K562 (cell line): ENCODE measurements at regions not wholly inside any gene's neighbourhood (a gene's known extent, or its start where the extent isn't known, plus 50 kb on each side); places are given as distances from the start of the nearest gene placed in this dataset.

Source experiments
- ATAC-seq: fragments of 200-7000 bp; cut with Tn5 transposase; 3 replicates; pipeline ENCODE4 v1.9.1; 2020; ENCODE audit warnings: moderate library complexity
- BruUV-seq: library from RNA; stranded (reverse); fragments of 400-500 nt; replicated peaks from 2 replicates; lab custom pipeline; 2021; lab: Mats Ljungman, UMichigan
- CTCF ChIA-PET: fragments of 300-600 bp; formaldehyde crosslinking; extraction: SDS; loops from one replicate; lab custom pipeline; 2021; ENCODE audit warnings: low intra/inter-chr PET ratio; lab: Yijun Ruan, JAX
- POLR2A ChIA-PET: fragments of 300-600, 350-650 bp; sonication (Branson Sonifier 250); formaldehyde crosslinking; extraction: SDS; loops from one replicate; lab custom pipeline; 2021; ENCODE audit warnings: antibody characterized with exemption, inconsistent platforms; lab: Yijun Ruan, JAX
- DNase-seq, 4 experiments: peaks; one replicate each; pipeline versions ENCODE4 v3.0.0 to v3.0.0-alpha.2; 2011 to 2018; ENCODE audit warnings: low spot score in 3 of 4, mixed read lengths in 3 of 4; ENCODE audit errors: extremely low read depth in 1 of 4
- FAIRE-seq: peaks from 2 replicates; lab custom pipeline; 2011; peaks lifted over from hg19 to GRCh38; lab: Jason Lieb, UNC
- H2AFZ ChIP-seq: 2 replicates; pipeline ENCODE4 v1.6.0; 2011; ENCODE audit warnings: low read depth, low read length, control low read depth, inconsistent platforms
- H3K27ac ChIP-seq: fragments of 200-600 bp; 3 replicates; pipeline ENCODE4 v1.8.0; 2011; ENCODE audit warnings: low read depth, mild to moderate bottlenecking, control low read depth, inconsistent platforms, low read length, moderate library complexity, mixed read lengths; ENCODE audit errors: extremely low read depth
- H3K27me3 ChIP-seq, 2 experiments: fragments of 300-600 bp in 1 of 2; 2 replicates in 1 of 2; 3 replicates in 1 of 2; pipeline versions ENCODE4 v1.6.0 to v1.8.0; 2011; ENCODE audit warnings: inconsistent platforms in 2 of 2, low read length in 2 of 2, mild to moderate bottlenecking in 1 of 2, mixed read lengths in 1 of 2, moderate library complexity in 1 of 2; ENCODE audit not compliant: control insufficient read depth in 2 of 2, insufficient read depth in 2 of 2
- H3K36me3 ChIP-seq: fragments of 300-600 bp; 3 replicates; pipeline ENCODE4 v1.8.0; 2011; ENCODE audit warnings: mild to moderate bottlenecking, low read length, inconsistent platforms; ENCODE audit not compliant: control insufficient read depth, insufficient read depth
- H3K4me1 ChIP-seq, 2 experiments: fragments of 200-600 bp in 1 of 2; replicated peaks in 1 of 2; 2 replicates in 1 of 2; 3 replicates in 1 of 2; pipeline versions ENCODE4 v1.5.1 to v1.8.0; 2011; ENCODE audit warnings: inconsistent platforms in 2 of 2, low read length in 2 of 2, mild to moderate bottlenecking in 1 of 2, mixed read lengths in 1 of 2, moderate library complexity in 1 of 2; ENCODE audit not compliant: control insufficient read depth in 2 of 2, insufficient read depth in 2 of 2
- H3K4me2 ChIP-seq: 2 replicates; pipeline ENCODE4 v1.6.1; 2011; ENCODE audit warnings: low read length, control low read depth, inconsistent platforms, mixed read lengths; ENCODE audit not compliant: insufficient read depth
- H3K4me3 ChIP-seq: fragments of 200-600 bp; sonication (generic), shearing (Covaris generic); 2 replicates; pipeline ENCODE4 v1.5.1; 2016; ENCODE audit warnings: control low read depth, inconsistent platforms
- H3K79me2 ChIP-seq: fragments of 200-600 bp; 3 replicates; pipeline ENCODE4 v1.8.0; 2011; ENCODE audit warnings: low read length, inconsistent platforms; ENCODE audit not compliant: control insufficient read depth, insufficient read depth
- H3K9ac ChIP-seq, 2 experiments: 2 replicates each; pipeline versions ENCODE4 v1.6.0 to v1.6.1; 2011; ENCODE audit warnings: low read depth in 2 of 2, low read length in 2 of 2, control low read depth in 1 of 2, inconsistent platforms in 1 of 2, mild to moderate bottlenecking in 1 of 2, mixed read lengths in 1 of 2; ENCODE audit not compliant: insufficient read depth in 1 of 2
- H3K9me1 ChIP-seq: one replicate; pipeline ENCODE4 v1.6.0; 2011; ENCODE audit warnings: inconsistent platforms, mild to moderate bottlenecking, low read length, moderate library complexity; ENCODE audit not compliant: control insufficient read depth, insufficient read depth
- H3K9me3 ChIP-seq: replicated peaks from 2 replicates; pipeline ENCODE4 v1.5.1; 2011; ENCODE audit warnings: low read depth, low read length, inconsistent platforms; ENCODE audit not compliant: control insufficient read depth, insufficient read depth
- H4K20me1 ChIP-seq: replicated peaks from 2 replicates; pipeline ENCODE4 v1.6.1; 2011; ENCODE audit warnings: low read length, inconsistent platforms, mixed read lengths; ENCODE audit not compliant: control insufficient read depth, insufficient read depth
- ATF3 ChIP-seq, 2 experiments: fragments of 450-650 bp in 1 of 2; sonication (generic) in 1 of 2; formaldehyde crosslinking in 1 of 2; IDR thresholded peaks in 1 of 2; conservative IDR thresholded peaks in 1 of 2; 2 replicates each; pipeline versions ENCODE4 v1.6.1 to v1.8.1; 2016 to 2023; ENCODE audit warnings: mild to moderate bottlenecking in 2 of 2, moderate library complexity in 2 of 2, inconsistent platforms in 1 of 2, missing genetic modification reagents in 1 of 2
- CBFB ChIP-seq: sonication (generic); formaldehyde crosslinking; IDR thresholded peaks from 2 replicates; pipeline ENCODE4 v1.4.0; 2020; ENCODE audit warnings: mild to moderate bottlenecking, missing genetic modification reagents
- CCNT2 ChIP-seq: IDR thresholded peaks from 2 replicates; pipeline ENCODE4 v1.6.1; 2011; ENCODE audit warnings: borderline replicate concordance, low read depth, mild to moderate bottlenecking, moderate library complexity, mixed read lengths, low read length; ENCODE audit not compliant: insufficient read length; ENCODE audit errors: extremely low read depth
- COPS2 ChIP-seq: fragments of 450-650 bp; conservative IDR thresholded peaks from 2 replicates; pipeline ENCODE4 v1.6.1; 2016; ENCODE audit warnings: mild to moderate bottlenecking, moderate library complexity
- ELF4 ChIP-seq: fragments of 450-650 bp; formaldehyde crosslinking; IDR thresholded peaks from 2 replicates; pipeline ENCODE4 v1.4.0; 2022; ENCODE audit warnings: missing genetic modification characterization
- FOXJ3 ChIP-seq: sonication (generic); formaldehyde crosslinking; IDR thresholded peaks from 2 replicates; pipeline ENCODE4 v1.4.0; 2020; ENCODE audit warnings: mild to moderate bottlenecking, missing genetic modification reagents
- FOXK2 ChIP-seq, 2 experiments: fragments of 450-650 bp; IDR thresholded peaks in 1 of 2; conservative IDR thresholded peaks in 1 of 2; 2 replicates each; pipeline ENCODE4 v1.6.1; 2016; ENCODE audit warnings: low read depth in 2 of 2, mild to moderate bottlenecking in 1 of 2
- HOXB6 ChIP-seq: fragments of 250-450 bp; sonication (Bioruptor Pico); IDR thresholded peaks from 2 replicates; pipeline ENCODE4 v1.5.1; 2022; ENCODE audit warnings: mild to moderate bottlenecking, borderline replicate concordance
- JUND ChIP-seq, 2 experiments: IDR thresholded peaks; 2 replicates in 1 of 2; 3 replicates in 1 of 2; pipeline ENCODE4 v1.6.1; 2011; ENCODE audit warnings: borderline replicate concordance in 2 of 2, low read depth in 2 of 2, low read length in 2 of 2, improper control_type of control experiment in 1 of 2, missing biosample characterization in 1 of 2, missing genetic modification characterization in 1 of 2, missing genetic modification reagents in 1 of 2
- KDM5B ChIP-seq: fragments of 200-600 bp; sonication (generic); IDR thresholded peaks from 2 replicates; pipeline ENCODE4 v1.6.1; 2012; ENCODE audit warnings: low read depth, mild to moderate bottlenecking, moderate library complexity, low read length, control low read depth, inconsistent platforms; ENCODE audit not compliant: insufficient replicate concordance
- KHSRP ChIP-seq: fragments of 450-650 bp; IDR thresholded peaks from 2 replicates; pipeline ENCODE4 v1.6.1; 2017
- MTF1 ChIP-seq: fragments of 250-450 bp; sonication (Bioruptor Pico); IDR thresholded peaks from 2 replicates; pipeline ENCODE4 v1.9.0; 2021; ENCODE audit warnings: moderate library complexity, mild to moderate bottlenecking, inconsistent platforms, borderline replicate concordance
- SIN3B ChIP-seq: fragments of 450-650 bp; IDR thresholded peaks from 2 replicates; pipeline ENCODE4 v1.6.1; 2017; ENCODE audit warnings: low read depth, mild to moderate bottlenecking, moderate library complexity
- SNAPC5 ChIP-seq: fragments of 250-450 bp; sonication (Bioruptor Pico); IDR thresholded peaks from 2 replicates; pipeline ENCODE4 v1.8.0; 2021; ENCODE audit warnings: moderate library complexity, mild to moderate bottlenecking, inconsistent platforms
- SP1 ChIP-seq: sonication (generic); formaldehyde crosslinking; IDR thresholded peaks from 2 replicates; pipeline ENCODE4 v1.8.1; 2022; ENCODE audit warnings: mild to moderate bottlenecking, missing genetic modification reagents
- ZNF175 ChIP-seq: fragments of 200-800 bp; sonication (Bioruptor generic); IDR thresholded peaks from 2 replicates; pipeline ENCODE4 v1.6.1; 2016; ENCODE audit warnings: low read depth, mild to moderate bottlenecking, missing genetic modification characterization, missing compliant biosample characterization
- ZNF280A ChIP-seq: fragments of 450-650 bp; IDR thresholded peaks from 2 replicates; pipeline ENCODE4 v1.6.1; 2018; ENCODE audit warnings: mild to moderate bottlenecking, low read depth; ENCODE audit not compliant: partially characterized antibody
- WGBS: fragments of 100-300 bp; shearing (Covaris generic); methylation state at CpG from one replicate; pipeline ENCODE4 v1.1.6; 2016; ENCODE audit warnings: low coverage, mixed read lengths; ENCODE audit not compliant: insufficient coverage; ENCODE audit errors: missing lambda C conversion rate; 5-methylcytosine and 5-hydroxymethylcytosine counted together
- in situ Hi-C: fragments of 300-500 bp; cut with MboI; formaldehyde crosslinking; loops from 4 replicates; pipeline ENCODE4 v1.15.0; 2018; ENCODE audit warnings: inconsistent platforms, mixed read lengths
- intact Hi-C: fragments of 100-400 bp; cut with micrococcal nuclease; formaldehyde crosslinking; loops from 2 replicates; pipeline ENCODE4 v1.14.2; 2022

- intact Hi-C loops (no loop called here), in situ Hi-C loops (no loop called here)
- Histone ChIP-seq H3K9ac (no peak overlapping the region), H3K79me2 (no peaks in the 10 kb centered on the region), H3K27me3 (no peaks in the 10 kb centered on the region), H2AFZ (no peak overlapping the region), H3K9me1 (no peaks in the 10 kb centered on the region), H3K27ac (no peak overlapping the region), H3K9me3 (no peaks in the 10 kb centered on the region), H3K4me3 (no peak overlapping the region), H3K4me2 (no peak overlapping the region), H4K20me1 (no peaks in the 10 kb centered on the region), H3K36me3 (no peaks in the 10 kb centered on the region), H3K4me1 (no peaks in the 10 kb centered on the region)
- no TSS peak for BruUV-seq
- ChIA-PET POLR2A (interaction anchor here (1.1 kb wide), 1 partner anchor 48 kb away, joined by 4 read pairs; no protein-coding TSS in a partner anchor), CTCF (no interaction called here)
- DNase-seq (no peak), ATAC-seq (no peak), FAIRE-seq (no peak)
- WGBS = 0% methylated on average over 2 of the region's 2 CpGs
- TF ChIP-seq CBFB (CRISPR knock-in tag) = no peak
- TF ChIP-seq MTF1 (CRISPR knock-in tag) = no peak
- TF ChIP-seq SNAPC5 (CRISPR knock-in tag) = no peak
- TF ChIP-seq CCNT2 = no peak
- TF ChIP-seq ELF4 = no peak
- no peak for TF ChIP-seq ATF3 (IDR thresholded peaks at IDR 0.05)
- TF ChIP-seq ATF3 (CRISPR knock-in tag; conservative IDR thresholded peaks at IDR 0.05) = no peak
- no peak for TF ChIP-seq JUND (IDR thresholded peaks at IDR 0.05; ENCODE audit: borderline replicate concordance, low read depth, low read length)
- no peak for TF ChIP-seq JUND (tag; IDR thresholded peaks at IDR 0.05; ENCODE audit: borderline replicate concordance, low read depth, low read length)
- no peak for TF ChIP-seq HOXB6 (CRISPR knock-in tag)
- TF ChIP-seq SIN3B = no peak
- no peak for TF ChIP-seq KHSRP
- TF ChIP-seq ZNF175 = no peak
- no peak for TF ChIP-seq ZNF280A
- no peak for TF ChIP-seq FOXJ3
- no peak for TF ChIP-seq KDM5B
- no peak for TF ChIP-seq SP1
- TF ChIP-seq COPS2 = no peak
- no peak for TF ChIP-seq FOXK2 (conservative IDR thresholded peaks at IDR 0.05 in 1 of 2, IDR thresholded peaks at IDR 0.05 in 1 of 2; ENCODE audit: low read depth in 2 of 2)
These were observed 123.0 kb upstream of the ZNF32 start for GRCh38 chr10:43771675-43772074.
